ENCODE measurements at regions not wholly inside any gene's neighbourhood (a gene's known extent, or its start where the extent isn't known, plus 50 kb on each side); places are given as distances from the start of the nearest gene placed in this dataset.

DNA sequence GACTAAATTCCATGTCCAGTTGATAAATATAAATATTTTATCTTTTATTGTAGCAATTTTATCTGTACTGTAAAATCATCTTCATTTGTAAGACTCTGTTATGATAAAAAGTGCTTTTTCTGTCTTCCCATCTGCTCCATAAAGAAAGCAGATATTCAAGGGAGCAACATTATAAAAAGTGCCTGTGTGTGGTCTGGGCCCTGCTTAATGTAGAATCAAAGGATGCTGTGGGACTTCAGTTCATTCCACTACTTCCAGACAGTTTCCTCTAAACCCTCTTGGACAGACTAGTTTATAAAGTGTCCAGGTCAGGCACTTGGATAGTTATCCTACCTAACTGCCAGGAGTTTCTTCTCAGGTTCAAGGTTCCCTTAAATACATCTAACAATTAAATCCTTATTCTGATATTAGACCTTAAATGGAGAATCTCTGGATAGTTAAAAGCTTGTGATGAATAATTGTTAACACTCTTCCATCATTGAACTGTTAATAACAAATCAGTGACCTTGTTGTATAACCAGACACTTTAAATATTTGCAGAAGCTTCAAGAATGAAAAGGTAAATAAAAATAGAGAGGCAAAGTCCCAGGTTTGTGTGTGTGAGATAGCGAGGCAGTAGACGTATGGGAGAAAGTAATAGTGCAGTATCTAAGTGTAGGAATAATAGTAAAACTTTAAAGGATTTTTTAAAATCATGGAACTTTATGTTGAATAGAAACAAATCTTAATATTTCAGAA lies 237.5 kb upstream of the CTSO start:
- intact Hi-C loops (cut with DNase I; ENCODE audit: low total_unique reads): no loop called here
- Histone ChIP-seq H3K27me3 (no peaks in the 10 kb centered on the region), H3K9me3 (no peaks in the 10 kb centered on the region), H3K36me3 (no peaks in the 10 kb centered on the region), H3K4me1 (peaks cover 0 to 5% of the 10 kb centered on the region in 2 donors), H3K27ac (no peak overlapping the region), H3K4me3 (no peak overlapping the region)
- no peak for DNase-seq
- ATAC-seq: no peak
- no peak for TF ChIP-seq POLR2A (IDR thresholded peaks at IDR 0.05)
- TF ChIP-seq, protein P1, sequence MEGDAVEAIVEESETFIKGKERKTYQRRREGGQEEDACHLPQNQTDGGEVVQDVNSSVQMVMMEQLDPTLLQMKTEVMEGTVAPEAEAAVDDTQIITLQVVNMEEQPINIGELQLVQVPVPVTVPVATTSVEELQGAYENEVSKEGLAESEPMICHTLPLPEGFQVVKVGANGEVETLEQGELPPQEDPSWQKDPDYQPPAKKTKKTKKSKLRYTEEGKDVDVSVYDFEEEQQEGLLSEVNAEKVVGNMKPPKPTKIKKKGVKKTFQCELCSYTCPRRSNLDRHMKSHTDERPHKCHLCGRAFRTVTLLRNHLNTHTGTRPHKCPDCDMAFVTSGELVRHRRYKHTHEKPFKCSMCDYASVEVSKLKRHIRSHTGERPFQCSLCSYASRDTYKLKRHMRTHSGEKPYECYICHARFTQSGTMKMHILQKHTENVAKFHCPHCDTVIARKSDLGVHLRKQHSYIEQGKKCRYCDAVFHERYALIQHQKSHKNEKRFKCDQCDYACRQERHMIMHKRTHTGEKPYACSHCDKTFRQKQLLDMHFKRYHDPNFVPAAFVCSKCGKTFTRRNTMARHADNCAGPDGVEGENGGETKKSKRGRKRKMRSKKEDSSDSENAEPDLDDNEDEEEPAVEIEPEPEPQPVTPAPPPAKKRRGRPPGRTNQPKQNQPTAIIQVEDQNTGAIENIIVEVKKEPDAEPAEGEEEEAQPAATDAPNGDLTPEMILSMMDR (IDR thresholded peaks at IDR 0.05 in 4 of 5, conservative IDR thresholded peaks at IDR 0.05 in 1 of 5): no peak
- in situ Hi-C loops (cut with MboI; ENCODE audit: low sequenced_read_pairs in 4 of 4): no loop called here

DNA sequence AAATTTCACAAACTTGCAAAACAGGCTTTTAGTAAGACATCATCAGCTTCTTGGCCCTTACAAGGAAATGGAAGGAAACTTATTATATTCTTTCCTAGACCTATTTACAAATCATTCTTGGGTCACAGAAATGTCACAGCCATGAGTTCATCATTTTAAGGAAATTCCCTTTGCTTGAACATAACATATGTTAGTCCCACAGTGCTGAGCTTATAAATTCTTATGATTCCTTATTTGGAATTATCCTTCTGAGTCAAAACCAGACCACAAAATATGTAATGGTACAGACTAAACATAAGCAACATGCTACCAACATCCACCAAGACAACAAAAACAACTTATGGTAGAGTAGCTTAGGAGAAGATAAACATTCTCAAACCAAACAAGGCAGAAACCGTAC lies 236.9 kb upstream of the CTSO start:
- Histone ChIP-seq H3K4me3 (no peak overlapping the region), H3K27ac (no peak overlapping the region), H3K36me3 (no peaks in the 10 kb centered on the region), H3K27me3 (no peaks in the 10 kb centered on the region), H3K4me1 (peaks cover 0 to 5% of the 10 kb centered on the region in 2 donors), H3K9me3 (no peaks in the 10 kb centered on the region)
- ATAC-seq: no peak
- intact Hi-C loops (cut with DNase I; ENCODE audit: low total_unique reads): no loop called here
- TF ChIP-seq, protein P1 (IDR thresholded peaks at IDR 0.05 in 4 of 5, conservative IDR thresholded peaks at IDR 0.05 in 1 of 5): no peak
- no peak for TF ChIP-seq POLR2A (IDR thresholded peaks at IDR 0.05)
- DNase-seq: no peak
- in situ Hi-C loops (cut with MboI; ENCODE audit: low sequenced_read_pairs in 4 of 4): no loop called here

DNA sequence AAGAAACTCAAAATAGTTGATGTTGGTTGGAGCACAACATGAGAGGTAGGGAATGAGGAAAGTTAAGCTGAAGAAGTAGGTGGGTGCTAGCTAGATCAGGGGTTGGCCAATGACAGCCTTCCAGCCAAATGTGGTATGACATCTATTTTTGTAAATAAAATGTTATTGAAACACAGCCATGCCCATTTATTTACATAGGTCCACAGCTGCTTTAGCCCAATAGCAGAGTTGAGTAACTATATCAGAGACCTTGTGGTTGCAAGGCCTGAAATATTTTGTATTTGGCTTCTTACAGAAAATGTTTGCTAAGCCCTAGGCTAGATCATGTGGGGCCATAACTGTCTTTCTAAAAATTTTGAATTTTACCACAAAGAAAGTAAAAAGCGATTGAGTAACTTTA lies 234.9 kb upstream of the CTSO start:
- intact Hi-C loops (cut with DNase I; ENCODE audit: low total_unique reads): no loop called here
- H3K4me1 ChIP-seq: no peaks in the 10 kb centered on the region
- H3K36me3 ChIP-seq: no peaks in the 10 kb centered on the region
- H3K9me3 ChIP-seq: no peaks in the 10 kb centered on the region
- ATAC-seq: no peak
- H3K4me3 ChIP-seq: no peak overlapping the region
- no peak overlapping the region for H3K27ac ChIP-seq
- no peak for DNase-seq
- in situ Hi-C loops (cut with MboI; ENCODE audit: low sequenced_read_pairs in 4 of 4): no loop called here
- H3K27me3 ChIP-seq: no peaks in the 10 kb centered on the region
- TF ChIP-seq, protein P1 (IDR thresholded peaks at IDR 0.05 in 4 of 5, conservative IDR thresholded peaks at IDR 0.05 in 1 of 5): no peak
- TF ChIP-seq POLR2A (IDR thresholded peaks at IDR 0.05): no peak

DNA sequence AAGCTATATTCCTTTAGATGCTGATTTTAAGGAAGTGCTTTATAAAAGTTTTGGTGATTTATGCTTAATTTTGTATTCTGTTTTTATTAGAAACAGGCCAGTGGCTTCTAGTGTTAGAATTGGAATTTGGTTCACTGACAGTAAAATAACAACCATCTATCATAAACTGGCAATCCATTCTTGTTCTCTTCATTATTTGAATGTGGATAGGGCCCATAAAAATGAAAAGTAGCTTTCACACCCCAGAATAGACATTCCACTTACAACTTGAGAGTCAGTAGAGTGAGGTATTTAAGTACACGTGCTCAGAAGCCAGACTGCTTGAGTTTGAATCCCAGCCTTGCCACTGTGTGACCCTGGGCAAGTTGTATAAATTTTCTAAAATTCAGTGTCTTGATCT lies 232.4 kb upstream of the CTSO start:
- Histone ChIP-seq H3K4me1 (no peaks in the 10 kb centered on the region), H3K27ac (no peak overlapping the region), H3K27me3 (no peaks in the 10 kb centered on the region), H3K36me3 (no peaks in the 10 kb centered on the region), H3K4me3 (no peak overlapping the region), H3K9me3 (no peaks in the 10 kb centered on the region)
- in situ Hi-C loops (cut with MboI; ENCODE audit: low sequenced_read_pairs in 4 of 4) (no loop called here), intact Hi-C loops (cut with DNase I; ENCODE audit: low total_unique reads) (no loop called here)
- ATAC-seq: no peak
- TF ChIP-seq POLR2A (IDR thresholded peaks at IDR 0.05): no peak
- TF ChIP-seq, protein P1 (IDR thresholded peaks at IDR 0.05 in 4 of 5, conservative IDR thresholded peaks at IDR 0.05 in 1 of 5): no peak
- no peak for DNase-seq

All from gastrocnemius medialis (tissue), 4 donors.